COLO829 (cell line): ENCODE measurements at regions not wholly inside any gene's neighbourhood (a gene's known extent, or its start where the extent isn't known, plus 50 kb on each side); places are given as distances from the start of the nearest gene placed in this dataset.

Source experiments
- DNase-seq: peaks from one replicate; pipeline ENCODE4 v3.0.0; 2012; ENCODE audit warnings: low spot score

DNA sequence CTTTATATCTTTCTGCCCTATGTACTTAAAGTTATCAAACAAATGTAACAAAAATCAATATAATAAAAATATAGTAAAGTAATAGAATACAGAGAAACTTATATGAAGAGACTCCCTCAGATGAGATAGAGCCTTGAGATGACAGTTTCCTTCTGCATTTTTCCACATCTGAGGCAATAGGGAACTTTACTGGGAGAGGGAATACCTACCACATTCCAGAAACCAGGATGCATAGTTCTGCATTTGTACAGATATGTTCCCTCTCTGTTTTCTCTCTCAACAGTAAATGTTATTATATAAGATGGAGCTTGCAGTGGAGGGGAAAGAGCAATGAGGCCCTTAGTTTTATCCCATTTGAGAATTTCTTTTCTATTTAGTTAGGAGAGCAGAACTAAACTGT is 109.6 kb upstream of the KCNN2 start:
- no peak for DNase-seq

DNA sequence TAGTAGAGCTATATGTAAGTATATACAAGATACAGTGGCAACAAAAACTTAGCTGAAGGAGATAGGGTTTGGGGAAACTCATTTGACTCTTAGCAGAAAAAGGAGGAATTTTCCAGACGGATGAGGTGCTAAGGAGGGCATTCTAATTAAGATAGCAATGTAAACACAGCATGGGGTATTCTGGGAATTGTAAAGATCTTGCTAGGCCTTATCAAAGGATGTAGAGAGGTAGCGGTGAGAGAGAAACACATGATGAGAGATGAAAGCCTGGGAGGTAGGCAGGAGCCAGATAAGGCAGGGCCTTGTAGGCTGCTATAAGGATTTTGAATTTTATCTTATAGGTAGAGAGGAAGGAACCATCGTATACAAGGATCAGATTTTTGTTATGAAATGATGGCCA is 106.6 kb upstream of the KCNN2 start:
- DNase-seq, result no peak

DNA sequence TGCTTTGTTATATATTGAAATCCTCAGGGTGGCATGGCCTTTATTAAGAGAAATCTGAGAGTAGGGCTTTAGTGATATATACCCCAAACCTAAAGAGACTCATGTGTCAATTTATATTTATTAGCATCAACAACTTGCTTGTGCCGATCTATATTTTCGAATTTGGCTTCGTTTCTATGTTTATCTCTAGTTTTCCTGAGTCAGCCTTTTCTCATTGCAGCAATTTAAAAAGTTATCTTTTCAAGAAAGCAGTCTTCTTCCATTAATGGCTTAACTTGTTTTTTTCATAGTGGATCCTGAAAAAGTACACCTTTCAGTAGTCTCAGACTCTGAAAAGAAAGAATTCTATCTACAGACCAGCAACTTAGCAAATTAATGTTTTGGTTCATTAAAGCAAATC is 99.9 kb upstream of the KCNN2 start:
- DNase-seq, result no peak

DNA sequence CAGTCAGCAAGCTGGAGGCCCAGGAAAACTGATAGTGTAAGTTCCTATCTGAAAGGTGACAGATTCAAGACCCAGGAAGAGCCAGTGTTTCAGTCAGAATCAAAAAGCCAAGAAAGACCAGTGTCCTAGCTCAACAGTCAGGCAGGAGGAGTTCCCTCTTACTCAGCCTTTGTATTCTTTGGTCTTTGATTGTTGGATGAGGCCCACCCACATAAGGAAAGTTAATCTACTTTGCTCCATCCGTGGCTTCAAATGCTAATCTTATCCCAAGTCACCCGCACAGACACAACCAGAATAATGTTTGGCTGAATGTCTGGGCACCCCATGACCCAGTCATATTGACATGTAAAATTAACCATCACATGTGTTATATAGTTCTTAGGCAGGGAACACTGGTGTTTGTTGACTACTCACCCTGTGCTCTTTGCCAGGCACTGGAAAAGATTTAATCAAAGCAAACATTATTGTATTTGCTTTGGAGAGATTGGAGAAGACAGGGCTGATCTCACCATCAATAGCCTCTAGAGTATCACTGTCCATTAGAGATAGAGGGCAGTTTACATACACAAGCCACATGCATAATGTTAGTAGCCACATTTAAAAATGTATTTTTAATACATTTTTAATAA is 96.3 kb upstream of the KCNN2 start:
- no peak for DNase-seq

DNA sequence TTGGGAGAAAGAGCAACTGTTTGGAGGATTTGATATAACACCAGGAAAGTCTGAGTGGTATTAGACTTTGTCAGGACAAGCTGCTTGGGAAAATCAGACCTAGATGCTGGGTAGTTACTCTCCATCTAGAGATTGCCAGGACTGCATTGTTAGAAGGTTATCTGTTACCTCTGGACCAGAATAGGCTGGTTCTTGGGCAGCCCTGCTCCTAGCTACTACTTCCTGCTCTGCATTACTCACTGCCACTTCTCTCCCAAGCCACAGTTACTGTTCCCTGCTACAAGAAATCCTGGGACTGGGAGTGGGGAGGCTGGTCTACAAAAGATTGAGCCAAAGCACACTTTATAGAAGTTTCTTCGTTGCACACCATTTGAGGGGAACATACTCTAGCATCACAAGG is 95.5 kb upstream of the KCNN2 start:
- no peak for DNase-seq

DNA sequence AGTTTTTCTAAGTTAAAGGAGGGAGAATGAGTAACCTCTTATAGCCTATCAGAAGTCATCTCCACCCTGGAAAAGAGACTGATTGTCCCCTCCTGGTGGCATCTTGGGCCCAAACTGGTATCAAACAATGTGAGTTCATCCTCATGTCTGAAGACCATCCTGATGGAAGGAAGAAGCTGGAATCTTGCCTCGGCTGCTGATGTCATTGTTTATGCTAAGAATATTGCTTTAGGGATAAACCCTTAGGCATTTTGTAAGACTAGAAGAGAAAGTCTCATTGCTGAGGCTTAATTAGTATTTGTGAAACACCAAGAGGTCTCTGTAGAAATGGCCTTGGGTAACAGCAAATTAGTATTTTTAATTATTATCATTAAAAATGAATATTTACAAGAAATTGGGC is 65.7 kb upstream of the KCNN2 start:
- DNase-seq, result no peak

DNA sequence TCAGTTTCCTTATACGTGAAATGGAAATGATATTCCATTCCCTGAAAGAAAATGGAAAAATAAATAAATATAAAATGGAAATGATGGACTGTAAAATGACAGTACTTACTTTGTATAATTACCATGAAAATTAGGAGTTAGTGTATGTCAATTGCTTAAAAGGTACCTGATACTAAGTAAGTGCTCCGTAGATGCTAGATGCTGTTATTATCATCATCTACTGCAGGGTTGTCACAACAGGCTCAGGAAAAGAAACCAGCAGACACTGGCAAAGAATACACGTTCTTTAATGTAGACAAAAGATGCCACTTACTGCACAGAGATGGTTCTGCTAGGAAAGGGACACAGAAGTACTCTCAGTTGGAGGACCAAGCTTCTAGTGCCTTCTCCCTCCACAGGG is 64.0 kb upstream of the KCNN2 start:
- no peak for DNase-seq

DNA sequence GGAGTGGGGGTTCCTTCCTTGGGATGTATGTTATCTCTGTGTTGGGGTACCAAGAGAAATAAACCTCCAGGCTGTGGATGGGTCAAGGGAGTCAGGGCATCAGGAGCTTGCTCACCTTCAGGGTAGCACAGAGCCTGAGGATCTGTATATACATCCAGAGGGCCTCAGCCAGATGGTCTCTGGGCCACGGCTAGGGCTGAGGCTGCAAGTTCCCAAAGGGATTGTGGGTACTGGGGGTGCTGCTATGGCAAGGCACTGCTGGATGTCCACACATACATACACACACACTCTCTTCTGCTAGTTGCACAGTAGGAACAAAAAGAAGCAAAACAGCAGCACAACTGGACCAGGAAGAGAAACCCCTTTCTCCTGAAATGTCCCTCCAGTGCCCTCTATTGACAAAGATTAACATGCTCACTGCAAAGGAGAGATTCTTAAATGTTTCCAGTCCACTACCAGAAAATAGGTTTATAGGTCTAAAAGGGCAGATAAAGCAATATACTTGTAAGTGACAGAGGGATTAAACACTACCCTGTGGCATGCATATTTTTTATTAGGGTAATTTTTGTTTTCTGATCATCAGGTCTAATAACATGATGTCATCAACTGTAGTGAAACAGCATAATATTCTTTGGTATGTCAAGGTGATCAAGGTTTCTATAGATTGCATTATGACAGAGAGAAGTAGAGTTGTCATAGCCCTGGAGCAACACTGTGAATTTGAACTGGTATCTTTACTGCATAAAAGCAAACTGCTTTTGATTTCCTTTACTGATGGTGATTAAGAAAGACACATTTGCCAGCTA is 56.3 kb upstream of the KCNN2 start:
- DNase-seq, result peak; percentile 13

DNA sequence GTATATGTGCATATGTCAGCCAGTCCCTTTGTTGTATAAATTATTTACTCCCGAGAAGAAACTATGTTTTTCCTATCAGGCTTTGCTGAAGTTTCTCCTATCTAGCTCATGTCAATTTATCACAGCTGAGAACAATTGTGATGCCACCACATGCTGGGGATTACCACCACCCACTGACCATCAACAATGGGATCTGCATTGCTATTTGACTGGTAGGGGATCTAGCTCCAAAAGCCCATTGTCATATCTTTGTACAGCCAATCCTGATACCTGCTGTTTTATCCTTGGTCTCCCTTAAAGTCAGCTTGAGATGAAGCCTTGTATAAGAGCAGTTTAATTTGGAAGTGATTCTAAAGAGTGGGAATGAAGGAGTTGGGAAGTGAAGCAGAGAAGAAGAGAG is 53.9 kb upstream of the KCNN2 start:
- DNase-seq, result no peak

DNA sequence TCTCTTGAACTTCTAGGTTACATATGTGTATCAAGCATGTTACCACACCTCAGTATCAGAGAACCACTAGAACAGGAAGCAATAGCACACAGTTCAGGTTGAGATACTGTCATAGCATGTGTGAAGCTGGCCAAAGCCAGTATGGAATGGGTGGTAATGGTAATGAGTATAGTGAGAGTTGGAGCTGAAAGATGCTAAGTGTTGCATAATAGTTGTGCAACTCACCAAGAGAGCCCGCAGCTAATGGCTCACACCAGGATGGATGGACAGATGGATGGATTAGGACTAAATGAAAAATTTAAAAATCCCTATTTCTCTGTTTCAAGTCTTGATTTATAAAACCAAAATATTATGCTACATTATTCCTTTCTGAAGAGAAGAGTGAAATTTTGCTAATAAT is 53.4 kb upstream of the KCNN2 start:
- DNase-seq, result no peak

DNA sequence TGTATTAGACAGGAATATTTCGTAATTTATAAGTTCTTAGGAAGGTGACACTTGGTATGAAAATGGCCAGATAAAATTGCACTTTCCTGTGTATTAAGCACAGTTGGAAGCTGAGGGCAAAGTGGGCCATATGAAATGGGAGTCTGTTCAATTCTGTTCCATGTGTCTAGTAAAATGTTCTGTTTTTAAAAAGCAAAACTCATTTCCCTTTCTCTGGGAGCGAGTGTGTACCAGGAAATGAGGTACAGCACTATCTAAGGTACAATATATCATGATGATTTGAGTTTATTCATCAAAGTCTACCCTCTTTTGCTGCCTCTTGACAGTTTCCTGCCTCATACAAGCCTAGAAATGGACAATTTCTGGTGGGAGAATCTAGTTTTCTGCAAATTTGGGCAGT is 51.2 kb upstream of the KCNN2 start:
- no peak for DNase-seq

DNA sequence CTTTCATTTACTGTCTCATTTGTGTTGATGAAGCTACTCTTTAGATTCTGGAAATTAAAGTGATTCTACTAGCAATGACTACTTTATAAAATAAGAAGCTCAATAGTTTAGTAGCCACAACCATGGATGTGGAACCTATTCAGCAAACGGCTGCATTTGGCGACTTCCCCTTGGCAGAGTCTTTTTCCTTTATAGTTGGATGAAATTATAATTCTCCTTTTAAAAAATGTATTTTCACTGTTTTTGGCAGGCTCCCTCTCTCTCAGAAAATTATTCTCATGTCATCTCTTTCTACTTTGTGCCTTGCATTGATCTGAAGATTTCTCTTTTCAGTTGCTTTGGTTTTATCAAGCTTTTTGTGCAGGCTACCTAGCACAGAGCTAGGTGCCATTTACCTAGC is 50.6 kb upstream of the KCNN2 start:
- no peak for DNase-seq

DNA sequence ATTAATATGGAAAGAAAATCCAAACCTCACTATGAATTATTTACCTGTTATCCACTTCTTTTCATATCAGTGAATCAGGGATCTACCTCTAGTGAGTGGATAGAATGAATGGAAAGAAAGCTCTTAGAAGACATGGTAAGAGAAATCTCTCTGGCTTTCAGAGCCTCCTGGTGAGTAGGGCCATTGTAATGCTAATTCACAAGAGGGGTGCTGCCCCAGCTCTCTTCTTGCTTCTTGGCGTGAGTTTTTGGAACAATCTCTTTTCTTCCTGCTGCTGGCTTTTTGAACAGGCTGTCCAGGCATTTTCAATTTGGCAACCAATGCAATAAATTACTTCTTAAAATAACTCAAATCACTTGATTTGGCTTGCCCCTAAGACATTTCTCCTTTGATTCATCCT is 49.9 kb upstream of the KCNN2 start:
- no peak for DNase-seq
